ENCODE measurements at regions not wholly inside any gene's neighbourhood (a gene's known extent, or its start where the extent isn't known, plus 50 kb on each side); places are given as distances from the start of the nearest gene placed in this dataset.

- DNase-seq (no peak), ATAC-seq (ENCODE audit: low read depth) (no peak)
- H2AFZ ChIP-seq (ENCODE audit: insufficient read depth, low read depth, low read length, poor library complexity, severe bottlenecking), result no peak overlapping the region
- H3K79me2 ChIP-seq (ENCODE audit: control insufficient read depth, insufficient read depth, low read length), result no peaks in the 10 kb centered on the region
- no peaks in the 10 kb centered on the region for H3K9me3 ChIP-seq (ENCODE audit: control extremely low read depth in 1 of 3, control insufficient read depth in 2 of 3, insufficient read depth in 1 of 3, low read length in 2 of 3)
- intact Hi-C loops (cut with micrococcal nuclease), result no loop called here
- ChIA-PET CTCF (no interaction called here), POLR2A (no interaction called here)
- H3K27me3 Mint-ChIP-seq, result peaks cover 19% of the 10 kb centered on the region
- H3K9ac ChIP-seq (ENCODE audit: low read length), result no peak overlapping the region
- H3K4me3 ChIP-seq (ENCODE audit: control extremely low read depth in 1 of 5, extremely low read depth in 1 of 5, insufficient read depth in 1 of 5, low read depth in 2 of 5, low read length in 4 of 5), result no peak overlapping the region
- H3K27ac Mint-ChIP-seq, result no peak overlapping the region
- H3K9me3 Mint-ChIP-seq (ENCODE audit: insufficient read depth), result peaks cover 3% of the 10 kb centered on the region
- TF ChIP-seq EZH2 (IDR thresholded peaks at IDR 0.05; ENCODE audit: borderline replicate concordance, insufficient read depth, low read depth, low read length, poor library complexity, severe bottlenecking), result no peak
- TF ChIP-seq, protein P1, sequence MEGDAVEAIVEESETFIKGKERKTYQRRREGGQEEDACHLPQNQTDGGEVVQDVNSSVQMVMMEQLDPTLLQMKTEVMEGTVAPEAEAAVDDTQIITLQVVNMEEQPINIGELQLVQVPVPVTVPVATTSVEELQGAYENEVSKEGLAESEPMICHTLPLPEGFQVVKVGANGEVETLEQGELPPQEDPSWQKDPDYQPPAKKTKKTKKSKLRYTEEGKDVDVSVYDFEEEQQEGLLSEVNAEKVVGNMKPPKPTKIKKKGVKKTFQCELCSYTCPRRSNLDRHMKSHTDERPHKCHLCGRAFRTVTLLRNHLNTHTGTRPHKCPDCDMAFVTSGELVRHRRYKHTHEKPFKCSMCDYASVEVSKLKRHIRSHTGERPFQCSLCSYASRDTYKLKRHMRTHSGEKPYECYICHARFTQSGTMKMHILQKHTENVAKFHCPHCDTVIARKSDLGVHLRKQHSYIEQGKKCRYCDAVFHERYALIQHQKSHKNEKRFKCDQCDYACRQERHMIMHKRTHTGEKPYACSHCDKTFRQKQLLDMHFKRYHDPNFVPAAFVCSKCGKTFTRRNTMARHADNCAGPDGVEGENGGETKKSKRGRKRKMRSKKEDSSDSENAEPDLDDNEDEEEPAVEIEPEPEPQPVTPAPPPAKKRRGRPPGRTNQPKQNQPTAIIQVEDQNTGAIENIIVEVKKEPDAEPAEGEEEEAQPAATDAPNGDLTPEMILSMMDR (IDR thresholded peaks at IDR 0.05), result no peak
- no peaks in the 10 kb centered on the region for H3K4me1 Mint-ChIP-seq
- WGBS (ENCODE audit: insufficient coverage), result 99% methylated on average over 11 of the region's 13 CpGs
- no peaks in the 10 kb centered on the region for H3K36me3 ChIP-seq (replicated peaks in 1 of 2; ENCODE audit: control extremely low read depth in 1 of 2, control insufficient read depth in 1 of 2, extremely low read depth in 1 of 2, insufficient read depth in 2 of 2, low read length in 1 of 2)
- H3K4me1 ChIP-seq (ENCODE audit: control insufficient read depth in 2 of 2, insufficient read depth in 2 of 2, low read length in 2 of 2), result no peaks in the 10 kb centered on the region
- no peak overlapping the region for H3K27ac ChIP-seq (ENCODE audit: low read length in 2 of 2)
- no peaks in the 10 kb centered on the region for H3K27me3 ChIP-seq (replicated peaks in 1 of 4; ENCODE audit: control extremely low read depth in 1 of 4, control insufficient read depth in 3 of 4, insufficient read depth in 4 of 4, low read length in 3 of 4)
- H4K20me1 ChIP-seq (ENCODE audit: control insufficient read depth, insufficient read depth, low read length, poor library complexity, severe bottlenecking), result no peaks in the 10 kb centered on the region
- H3K4me2 ChIP-seq (replicated peaks; ENCODE audit: low read depth, low read length, poor library complexity, severe bottlenecking), result no peak overlapping the region
- no peak overlapping the region for H3K4me3 Mint-ChIP-seq
Observed at GRCh38 chr10:78528749-78529204, 495.1 kb downstream of the RPS24 start.

DNA sequence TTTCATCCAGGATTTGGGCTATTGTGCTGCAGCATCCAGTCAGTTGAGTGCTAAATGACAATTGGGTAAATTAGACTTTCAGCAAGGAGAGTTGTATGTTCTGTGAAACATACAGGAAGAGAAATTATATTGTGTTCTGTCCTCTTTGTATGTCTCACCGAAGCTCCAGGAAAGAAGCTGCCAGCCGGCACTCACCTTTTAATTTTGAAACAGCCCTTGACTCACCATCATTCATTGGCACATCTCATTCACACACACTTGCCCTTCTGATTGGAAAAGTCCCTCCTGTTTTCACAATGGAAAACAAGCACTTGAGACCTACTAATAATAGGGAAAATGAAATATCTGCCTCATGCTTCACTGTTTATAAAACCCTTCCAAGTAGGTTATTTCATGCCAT is 495.6 kb downstream of the RPS24 start:
- Histone ChIP-seq H3K4me3 (ENCODE audit: control extremely low read depth in 1 of 5, extremely low read depth in 1 of 5, insufficient read depth in 1 of 5, low read depth in 2 of 5, low read length in 4 of 5) (no peak overlapping the region), H2AFZ (ENCODE audit: insufficient read depth, low read depth, low read length, poor library complexity, severe bottlenecking) (no peak overlapping the region), H3K36me3 (replicated peaks in 1 of 2; ENCODE audit: control extremely low read depth in 1 of 2, control insufficient read depth in 1 of 2, extremely low read depth in 1 of 2, insufficient read depth in 2 of 2, low read length in 1 of 2) (no peaks in the 10 kb centered on the region), H3K79me2 (ENCODE audit: control insufficient read depth, insufficient read depth, low read length) (no peaks in the 10 kb centered on the region), H4K20me1 (ENCODE audit: control insufficient read depth, insufficient read depth, low read length, poor library complexity, severe bottlenecking) (no peaks in the 10 kb centered on the region), H3K4me1 (ENCODE audit: control insufficient read depth in 2 of 2, insufficient read depth in 2 of 2, low read length in 2 of 2) (no peaks in the 10 kb centered on the region), H3K4me2 (replicated peaks; ENCODE audit: low read depth, low read length, poor library complexity, severe bottlenecking) (no peak overlapping the region), H3K27ac (ENCODE audit: low read length in 2 of 2) (no peak overlapping the region), H3K9ac (ENCODE audit: low read length) (no peak overlapping the region), H3K9me3 (ENCODE audit: control extremely low read depth in 1 of 3, control insufficient read depth in 2 of 3, insufficient read depth in 1 of 3, low read length in 2 of 3) (no peaks in the 10 kb centered on the region), H3K27me3 (replicated peaks in 1 of 4; ENCODE audit: control extremely low read depth in 1 of 4, control insufficient read depth in 3 of 4, insufficient read depth in 4 of 4, low read length in 3 of 4) (no peaks in the 10 kb centered on the region)
- intact Hi-C loops (cut with micrococcal nuclease), result no loop called here
- DNase-seq, result no peak
- no peak for TF ChIP-seq EZH2 (IDR thresholded peaks at IDR 0.05; ENCODE audit: borderline replicate concordance, insufficient read depth, low read depth, low read length, poor library complexity, severe bottlenecking)
- TF ChIP-seq, protein P1 (IDR thresholded peaks at IDR 0.05), result no peak
- H3K27ac Mint-ChIP-seq, result no peak overlapping the region
- ChIA-PET CTCF (no interaction called here), POLR2A (no interaction called here)
- ATAC-seq (ENCODE audit: low read depth), result no peak
- H3K27me3 Mint-ChIP-seq, result peaks cover 19% of the 10 kb centered on the region
- H3K4me3 Mint-ChIP-seq, result no peak overlapping the region
- no peaks in the 10 kb centered on the region for H3K4me1 Mint-ChIP-seq
- H3K9me3 Mint-ChIP-seq (ENCODE audit: insufficient read depth), result peaks cover 3% of the 10 kb centered on the region
- WGBS (ENCODE audit: insufficient coverage), result no CpG with 5 or more reads among the region's 2 CpGs
